ENCODE measurements at regions not wholly inside any gene's neighbourhood (a gene's known extent, or its start where the extent isn't known, plus 50 kb on each side); places are given as distances from the start of the nearest gene placed in this dataset.

GRCh38 chr11:42036201-42036600 lies 576.7 kb upstream of the LRRC4C start:
- Histone ChIP-seq H3K9ac (ENCODE audit: insufficient read depth, low read depth, low read length) (no peak overlapping the region), H3K4me1 (ENCODE audit: insufficient read depth, low read length) (no peaks in the 10 kb centered on the region), H4K20me1 (ENCODE audit: insufficient read depth, low read length) (no peaks in the 10 kb centered on the region), H3K4me3 (replicated peaks in 1 of 3; ENCODE audit: insufficient read depth in 1 of 3, low read depth in 2 of 3, low read length in 3 of 3) (no peak overlapping the region), H2AFZ (ENCODE audit: low read length) (no peak overlapping the region), H3K9me3 (ENCODE audit: low read length) (peaks cover 86% of the 10 kb centered on the region), H3K79me2 (ENCODE audit: insufficient read depth, low read length) (no peaks in the 10 kb centered on the region), H3K4me2 (ENCODE audit: low read depth, low read length) (no peak overlapping the region), H3K27me3 (ENCODE audit: control insufficient read depth in 1 of 2, insufficient read depth in 2 of 2, low read length in 2 of 2) (no peaks in the 10 kb centered on the region), H3K27ac (ENCODE audit: extremely low read length, insufficient read depth, low read length) (no peak overlapping the region), H3K36me3 (replicated peaks in 1 of 2; ENCODE audit: control insufficient read depth in 1 of 2, insufficient read depth in 2 of 2, low read length in 2 of 2) (no peaks in the 10 kb centered on the region)
- intact Hi-C loops (cut with micrococcal nuclease; ENCODE audit: unreplicated experiment) (no loop called here), in situ Hi-C loops (cut with HindIII; ENCODE audit: extremely low pct_ligation_motif_present, low pct_unique_long_range_greater_than_20kb) (no loop called here)
- ATAC-seq (no peak), DNase-seq (ENCODE audit: low spot score) (no peak), FAIRE-seq (no peak)
- POLR2A ChIA-PET = no interaction called here
- CTCF ChIA-PET (ENCODE audit: low intra/inter-chr PET ratio, low total read pairs) = no interaction called here
- WGBS (ENCODE audit: low lambda C conversion rate) = 4% methylated on average over 2 of the region's 2 CpGs
- BruUV-seq (replicated peaks) = no TSS peak
- no peak for TF ChIP-seq EEA1 (CRISPR knock-in tag; IDR thresholded peaks at IDR 0.05; ENCODE audit: borderline replicate concordance)
- no peak for TF ChIP-seq ZBTB26 (CRISPR knock-in tag; IDR thresholded peaks at IDR 0.05; ENCODE audit: borderline replicate concordance)
- no peak for TF ChIP-seq ATF4 (CRISPR knock-in tag; IDR thresholded peaks at IDR 0.05)
- TF ChIP-seq SCMH1 (CRISPR knock-in tag; IDR thresholded peaks at IDR 0.05; ENCODE audit: borderline replicate concordance) = no peak
- TF ChIP-seq ZNF883 (CRISPR knock-in tag; IDR thresholded peaks at IDR 0.05; ENCODE audit: not compliant biosample characterization) = no peak
- no peak for TF ChIP-seq ZFP90 (CRISPR knock-in tag; IDR thresholded peaks at IDR 0.05; ENCODE audit: borderline replicate concordance)
- TF ChIP-seq ZNF703 (CRISPR knock-in tag; IDR thresholded peaks at IDR 0.05; ENCODE audit: borderline replicate concordance) = no peak
- TF ChIP-seq ATF7-NPFF (CRISPR knock-in tag; IDR thresholded peaks at IDR 0.05; ENCODE audit: low read depth) = no peak
- TF ChIP-seq CCAR2 (optimal IDR thresholded peaks at IDR 0.05; ENCODE audit: low read depth, low read length) = no peak
- no peak for TF ChIP-seq TRIM24 (CRISPR knock-in tag; IDR thresholded peaks at IDR 0.05)
- no peak for TF ChIP-seq KAT7 (CRISPR knock-in tag; IDR thresholded peaks at IDR 0.05; ENCODE audit: borderline replicate concordance)
- TF ChIP-seq KLF11 (CRISPR knock-in tag; IDR thresholded peaks at IDR 0.05) = no peak
- no peak for TF ChIP-seq HNRNPLL (IDR thresholded peaks at IDR 0.05; ENCODE audit: low read depth, low read length, poor library complexity, severe bottlenecking)
- TF ChIP-seq TEF (CRISPR knock-in tag; IDR thresholded peaks at IDR 0.05) = no peak
- TF ChIP-seq DZIP1 (CRISPR knock-in tag; IDR thresholded peaks at IDR 0.05) = no peak
- no peak for TF ChIP-seq ZNF777 (CRISPR knock-in tag; IDR thresholded peaks at IDR 0.05)
- no peak for TF ChIP-seq ZNF431 (CRISPR knock-in tag; IDR thresholded peaks at IDR 0.05; ENCODE audit: borderline replicate concordance, low read depth)
- no peak for TF ChIP-seq NR0B2 (CRISPR knock-in tag; IDR thresholded peaks at IDR 0.05)
